NCI-H2029 (cell line): ENCODE measurements at regions not wholly inside any gene's neighbourhood (a gene's known extent, or its start where the extent isn't known, plus 50 kb on each side); places are given as distances from the start of the nearest gene placed in this dataset.

Source experiments
- DNase-seq: peaks from one replicate; lab custom pipeline; 2025; lab: John Stamatoyannopoulos, UW

DNA sequence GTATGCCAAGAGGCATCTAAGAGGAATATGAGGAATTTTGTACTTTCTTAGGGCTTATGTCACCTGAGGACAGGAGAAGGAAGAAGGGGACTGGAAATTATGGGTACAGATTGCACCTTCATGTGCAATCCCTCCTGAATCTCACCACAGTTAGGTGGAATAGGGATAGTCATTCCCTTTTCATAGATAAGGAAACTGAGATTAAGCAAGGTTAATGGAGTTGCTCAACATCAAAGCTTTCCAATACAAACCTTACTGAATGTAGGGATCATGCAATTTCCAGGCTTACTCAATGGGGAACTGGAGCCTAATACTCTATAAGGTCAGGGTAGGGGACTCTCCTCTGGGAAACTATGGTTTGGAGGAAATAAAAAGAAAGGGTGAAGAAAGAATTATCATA, 133.0 kb downstream of the C11orf87 start:
- DNase-seq = no peak

DNA sequence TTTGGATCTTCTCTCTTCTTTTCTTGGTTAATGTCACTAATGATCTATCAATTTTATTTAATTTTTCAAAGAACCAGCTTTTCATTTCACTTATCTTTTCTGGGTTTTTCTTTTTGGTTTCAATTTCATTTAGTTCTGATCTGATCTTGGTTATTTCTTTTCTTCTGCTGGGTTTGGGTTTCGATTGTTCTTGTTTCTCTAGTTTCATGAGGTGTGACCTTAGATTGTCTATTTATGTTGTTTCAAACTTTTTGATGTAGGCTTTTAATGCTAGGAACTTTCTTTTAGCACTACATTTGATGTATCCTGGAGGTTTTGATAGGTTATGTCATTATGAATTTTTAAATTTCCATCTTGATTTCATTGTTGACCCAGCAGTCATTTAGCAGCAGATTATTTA, 142.3 kb downstream of the C11orf87 start:
- no peak for DNase-seq

DNA sequence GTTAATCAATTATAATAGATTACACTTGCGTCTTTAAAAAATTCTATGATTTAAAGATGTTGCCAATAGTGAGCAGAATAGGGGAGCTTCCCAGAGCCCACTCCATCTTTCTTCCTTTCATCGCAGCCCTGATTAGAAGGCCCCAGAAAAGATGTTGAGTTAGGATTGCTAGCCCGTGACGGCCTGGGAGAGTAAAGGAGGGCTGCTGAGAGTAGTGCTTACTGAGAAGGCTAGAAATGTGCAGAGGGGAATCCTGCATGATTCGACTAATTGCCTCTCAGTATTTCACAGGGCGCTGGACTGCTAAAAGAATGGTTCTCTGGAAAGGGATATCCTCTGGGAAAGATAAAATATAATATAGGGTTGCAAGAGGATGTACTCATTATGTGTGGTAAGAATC, 160.5 kb downstream of the C11orf87 start:
- DNase-seq = no peak

DNA sequence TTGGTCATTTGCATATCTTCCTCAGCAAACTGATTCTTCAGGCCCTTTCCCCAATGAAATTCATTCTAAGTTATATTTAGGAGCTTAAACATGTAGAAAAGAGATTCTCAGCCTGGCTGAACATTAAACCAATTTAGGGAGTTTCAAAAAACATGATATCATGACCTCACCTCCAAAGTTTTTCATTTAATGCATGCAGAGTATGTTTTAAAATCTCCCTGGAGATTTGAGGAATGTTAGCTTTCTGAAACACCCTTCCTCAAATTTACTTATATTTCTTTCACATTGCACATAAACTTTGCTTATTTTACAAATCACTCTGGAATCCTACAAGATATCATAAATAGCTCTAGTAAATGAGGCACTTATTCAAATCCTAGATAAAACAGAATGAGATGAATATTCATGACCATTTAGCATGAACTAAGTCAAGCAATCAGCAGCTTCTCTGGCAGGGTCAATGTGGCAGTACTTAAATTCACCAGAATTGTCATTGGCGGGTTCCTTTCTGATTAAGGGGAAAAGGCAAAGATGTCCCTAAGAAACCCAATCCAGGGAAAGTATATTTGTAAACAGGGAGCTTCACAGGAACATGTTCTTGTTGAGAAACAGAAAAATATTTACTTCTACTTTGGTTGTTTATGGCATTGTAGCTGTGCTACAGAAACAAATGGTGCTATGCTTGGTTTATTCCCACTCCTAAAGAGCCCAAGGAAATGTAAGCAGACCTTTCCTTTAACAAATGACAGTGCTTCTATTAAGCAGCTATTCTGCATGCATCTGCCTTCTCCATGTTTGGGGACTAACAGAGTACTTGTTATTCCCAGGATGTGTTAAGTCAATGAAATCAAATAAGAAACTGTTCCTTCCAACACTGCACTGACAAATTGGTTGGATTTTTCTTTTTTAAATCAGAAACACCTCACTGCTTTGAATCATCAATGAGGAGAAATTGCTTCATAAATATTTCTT, 162.3 kb downstream of the C11orf87 start:
- DNase-seq = no peak

DNA sequence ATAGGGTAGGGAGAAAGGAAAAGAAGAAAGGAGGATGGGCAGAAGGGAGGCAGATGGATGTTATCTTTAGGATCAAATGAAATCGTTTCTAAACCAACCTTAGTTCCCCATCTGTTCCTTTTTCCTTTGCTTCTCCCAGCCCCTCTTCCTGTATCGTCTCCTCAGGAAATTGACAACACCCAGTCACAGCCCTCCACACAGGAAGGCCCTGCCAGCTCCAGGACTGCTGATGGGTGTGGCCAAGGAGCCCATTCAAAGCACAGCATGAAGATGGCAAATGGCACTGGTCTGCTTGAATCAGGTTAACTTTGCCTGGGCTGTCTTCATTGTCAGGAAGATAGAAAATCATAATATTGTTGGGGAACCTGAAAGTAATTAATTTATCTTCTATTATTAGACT, 164.8 kb downstream of the C11orf87 start:
- DNase-seq = no peak

DNA sequence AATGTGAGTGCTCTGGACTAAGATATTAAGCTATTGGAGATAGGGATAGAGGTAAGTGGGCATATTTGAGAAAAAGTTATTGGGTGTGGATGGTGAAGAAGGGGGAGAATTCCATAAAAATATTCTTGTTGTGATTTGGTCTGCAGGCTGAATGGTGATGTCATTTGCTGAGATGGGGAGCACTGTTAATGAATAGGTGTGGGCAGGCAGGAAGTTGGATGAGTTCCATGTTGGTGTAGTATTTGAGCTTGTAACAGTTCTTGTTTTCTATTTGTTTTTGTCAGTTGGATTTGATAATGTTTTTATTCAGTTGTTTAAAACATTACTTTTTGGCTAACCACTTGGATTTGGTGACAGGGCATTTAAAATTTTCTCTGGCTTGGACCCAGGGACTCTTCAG, 168.8 kb downstream of the C11orf87 start:
- peak; percentile 1 for DNase-seq

DNA sequence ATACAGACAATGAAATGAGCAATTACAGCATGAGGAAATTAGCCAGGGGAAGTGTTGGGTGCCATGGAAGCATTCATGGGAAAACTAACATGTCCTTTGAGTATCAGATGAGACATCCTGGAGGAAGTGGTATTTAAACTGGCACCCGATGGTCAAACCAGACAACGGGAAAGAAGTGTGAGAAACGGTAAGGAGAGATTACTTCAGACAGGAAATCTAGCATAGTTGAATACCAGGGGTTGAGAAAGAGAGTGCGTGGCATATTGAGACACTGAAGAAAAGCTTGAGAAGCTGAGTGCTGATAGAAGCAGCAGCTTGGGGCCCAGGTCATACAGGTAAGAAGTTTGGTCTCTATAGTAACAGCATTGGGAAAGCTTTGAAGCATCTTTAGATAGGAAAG, 175.3 kb downstream of the C11orf87 start:
- DNase-seq = no peak

DNA sequence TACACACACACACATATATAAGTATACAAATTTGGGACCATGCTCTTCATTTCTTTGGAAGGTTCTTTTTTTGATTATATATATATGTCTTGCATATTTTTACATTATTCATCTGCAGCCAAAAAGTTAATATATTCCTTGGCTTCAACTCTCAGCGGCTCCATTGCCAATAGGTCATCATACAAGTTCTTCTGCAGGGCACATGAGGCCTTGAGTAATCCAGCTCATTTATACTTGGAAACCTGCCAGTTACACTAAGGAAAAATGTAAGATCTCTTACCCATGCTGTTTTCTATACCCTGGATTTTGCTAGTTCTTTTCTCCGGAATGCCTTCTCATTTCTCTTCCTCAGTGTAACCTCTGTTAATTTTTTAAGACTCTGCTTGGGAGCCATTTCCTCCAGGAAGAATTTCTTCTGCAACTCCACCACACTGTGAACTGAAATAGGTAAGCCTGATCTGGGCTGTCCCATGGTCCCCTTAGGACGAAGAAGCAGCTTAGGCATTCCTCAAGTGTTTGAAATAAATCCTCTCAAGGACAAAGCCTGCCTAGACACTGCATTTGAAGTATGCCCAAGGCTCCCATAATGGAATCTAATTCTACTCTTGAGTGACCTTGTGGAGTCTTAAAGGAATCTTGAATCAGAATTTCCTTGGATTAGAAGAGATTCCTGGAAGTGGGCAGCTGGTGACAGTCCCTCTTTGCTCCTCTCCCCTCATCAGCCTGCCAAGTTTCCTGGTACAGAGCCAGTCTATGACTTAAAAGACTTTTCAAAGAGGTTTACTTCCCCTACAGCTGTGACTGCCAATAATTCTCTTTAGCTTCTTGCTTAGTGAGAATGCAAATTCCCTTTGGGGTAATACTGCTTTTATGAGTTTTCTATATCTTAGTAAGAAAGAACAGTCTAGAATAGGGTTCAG, 182.8 kb downstream of the C11orf87 start:
- no peak for DNase-seq

DNA sequence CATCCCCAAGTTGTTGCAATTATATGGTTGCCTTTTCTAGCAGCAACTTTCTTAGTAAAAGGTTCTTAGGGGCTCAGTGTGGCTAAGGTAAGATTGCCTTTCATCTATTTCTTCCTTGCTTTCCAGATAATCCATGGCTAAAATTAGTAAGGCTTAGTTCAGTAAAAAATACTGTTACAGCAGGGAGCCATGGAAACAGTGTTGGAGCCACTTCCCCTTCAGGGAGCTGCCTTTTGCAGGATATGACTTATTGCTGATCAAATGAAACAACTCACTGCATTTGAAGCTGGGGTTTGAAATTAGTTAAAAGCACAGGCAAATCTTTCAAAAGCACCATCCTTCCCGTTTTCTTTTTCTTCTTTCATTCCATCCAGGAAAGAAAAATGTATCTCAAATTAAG, 184.3 kb downstream of the C11orf87 start:
- no peak for DNase-seq

DNA sequence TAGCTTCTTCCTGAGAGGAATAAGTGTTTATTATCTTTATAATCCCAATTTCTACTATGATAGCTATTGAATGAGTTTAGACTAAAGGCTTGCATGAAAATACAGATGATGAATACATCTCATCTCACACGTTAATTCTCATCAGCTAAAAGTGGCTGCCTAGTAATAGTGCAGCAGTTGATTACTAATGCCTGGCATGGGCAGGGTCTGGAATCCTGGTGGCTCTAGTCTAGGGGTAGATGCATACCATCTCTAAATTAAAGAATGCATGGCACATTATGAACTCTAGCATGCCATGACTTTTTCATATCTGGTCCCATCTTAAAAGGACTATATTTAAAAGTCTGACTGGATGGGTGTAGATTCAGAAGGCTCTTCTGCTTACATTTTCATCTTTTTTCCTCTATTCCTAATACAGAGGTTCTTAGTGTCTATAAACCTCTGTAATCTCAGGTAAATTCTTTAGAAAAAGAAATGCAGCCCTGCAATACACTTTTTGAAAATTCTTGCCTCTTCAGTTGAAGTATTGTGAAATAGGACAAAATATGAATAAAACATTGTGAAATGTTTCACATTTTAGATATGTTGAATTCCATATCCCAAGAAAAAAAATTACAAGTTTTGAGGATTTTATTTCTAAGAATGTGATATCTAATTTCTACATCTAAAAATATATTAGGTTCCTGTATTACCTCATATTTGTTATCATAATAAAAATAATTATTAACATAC, 187.6 kb downstream of the C11orf87 start:
- DNase-seq = no peak

DNA sequence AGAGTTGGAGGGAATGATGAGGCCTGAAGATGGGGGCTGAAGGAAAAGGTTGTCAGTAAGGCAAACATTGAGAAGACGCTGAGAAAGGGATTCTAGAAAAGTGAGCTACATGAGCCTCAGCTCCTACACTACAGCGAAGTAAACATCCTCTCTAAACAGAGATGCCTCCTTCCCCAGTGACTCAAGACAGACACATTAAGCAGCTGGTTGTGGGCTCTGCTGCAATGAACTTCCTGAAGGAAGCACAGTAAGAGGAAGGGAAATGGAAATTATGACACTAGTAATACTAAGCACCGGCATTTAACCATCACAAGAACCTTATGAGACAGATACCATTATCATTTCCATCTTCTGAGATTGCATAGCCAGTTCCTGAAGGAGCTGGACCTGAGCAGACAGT, 190.5 kb downstream of the C11orf87 start:
- DNase-seq = no peak

DNA sequence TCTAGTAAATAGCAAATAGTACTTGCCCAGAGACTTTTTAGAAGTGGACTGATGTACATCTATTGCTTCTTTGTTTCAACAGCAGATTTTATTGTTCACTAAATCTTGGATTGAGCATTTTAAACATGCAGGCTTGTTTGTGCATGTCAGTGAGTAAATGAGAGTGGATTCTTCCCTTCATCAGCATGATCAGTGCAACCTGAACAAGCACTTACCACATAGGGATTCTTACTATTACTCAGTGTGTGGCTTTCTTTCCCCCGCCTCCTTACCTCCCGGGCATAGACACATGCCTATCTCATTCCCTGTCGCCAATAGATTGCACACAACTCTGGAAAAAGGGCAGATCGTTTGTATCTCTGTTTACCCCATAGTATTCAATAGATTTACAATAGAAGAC, 197.5 kb downstream of the C11orf87 start:
- DNase-seq = no peak

DNA sequence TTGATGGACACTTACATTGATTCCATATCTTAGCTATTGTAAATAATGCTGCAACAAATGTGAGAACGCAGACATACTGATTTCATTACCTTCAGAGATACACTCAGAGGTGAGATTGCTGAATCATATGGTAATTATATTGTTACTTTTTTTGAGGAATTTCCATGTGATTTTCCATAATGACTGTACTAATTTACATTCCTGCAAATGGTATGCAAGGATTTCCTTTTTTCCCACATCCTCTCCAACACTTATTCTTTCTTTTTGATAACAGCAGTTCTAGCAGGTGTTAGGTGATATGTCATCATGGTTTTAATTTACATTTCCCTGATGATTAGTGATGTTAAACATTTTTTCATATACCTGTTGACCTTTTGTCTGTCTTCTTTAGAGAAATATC, 207.7 kb downstream of the C11orf87 start:
- DNase-seq = no peak

DNA sequence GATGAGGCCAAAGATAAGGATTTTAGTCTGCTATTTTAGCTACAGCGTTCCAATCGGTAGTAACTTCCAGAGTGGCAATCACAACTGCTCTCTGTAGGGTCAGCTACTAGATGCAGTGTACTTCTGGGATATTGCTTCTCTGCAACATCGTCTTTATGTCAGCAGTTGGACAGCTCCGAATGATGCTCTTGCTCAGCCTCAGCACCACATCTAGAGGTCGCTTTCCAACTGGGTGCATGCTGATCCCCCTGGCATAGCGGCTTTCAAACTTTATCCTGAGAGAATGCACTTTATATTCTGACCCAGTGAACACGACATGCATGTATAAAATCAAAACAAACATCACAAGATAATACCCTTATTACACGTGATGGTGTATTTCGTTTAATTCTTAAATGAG, 219.6 kb downstream of the C11orf87 start:
- DNase-seq = no peak

DNA sequence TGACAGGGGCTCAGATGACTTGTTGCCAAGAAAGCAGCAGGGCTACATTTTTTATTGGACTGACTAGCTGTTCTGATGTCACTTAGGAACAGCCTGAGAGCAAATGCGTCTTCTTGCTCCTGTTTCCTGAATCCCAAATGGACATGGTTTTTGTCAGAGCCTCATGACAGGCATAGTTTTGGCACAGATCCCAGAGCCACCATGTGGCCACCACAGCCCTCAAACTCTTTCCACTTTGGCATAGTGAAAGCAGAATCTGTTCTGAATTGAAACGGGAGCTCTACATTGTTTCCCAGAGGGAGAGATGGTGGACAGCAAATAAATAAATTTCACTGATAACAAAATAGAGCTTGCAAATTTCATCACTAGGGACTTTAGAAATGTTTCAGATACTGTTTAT, 222.2 kb downstream of the C11orf87 start:
- DNase-seq = peak; percentile 52

DNA sequence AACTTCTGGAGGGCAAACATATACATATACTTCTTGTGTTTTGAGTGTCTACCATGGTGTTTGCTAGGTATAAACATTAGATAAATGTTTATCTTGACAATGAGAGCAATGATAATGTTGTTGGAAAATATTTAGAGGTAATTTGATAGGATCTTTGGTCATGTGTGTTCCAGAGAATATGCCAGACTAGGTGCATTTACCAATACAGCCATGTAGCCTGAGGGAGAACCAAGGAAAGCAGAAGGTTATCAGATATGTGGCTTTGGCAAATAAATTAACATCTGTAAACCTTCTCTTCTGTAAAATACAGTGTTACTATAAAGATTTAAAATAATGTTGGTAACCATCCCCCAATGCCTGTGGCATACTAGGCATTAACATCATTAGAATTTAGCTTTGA, 226.8 kb downstream of the C11orf87 start:
- no peak for DNase-seq

DNA sequence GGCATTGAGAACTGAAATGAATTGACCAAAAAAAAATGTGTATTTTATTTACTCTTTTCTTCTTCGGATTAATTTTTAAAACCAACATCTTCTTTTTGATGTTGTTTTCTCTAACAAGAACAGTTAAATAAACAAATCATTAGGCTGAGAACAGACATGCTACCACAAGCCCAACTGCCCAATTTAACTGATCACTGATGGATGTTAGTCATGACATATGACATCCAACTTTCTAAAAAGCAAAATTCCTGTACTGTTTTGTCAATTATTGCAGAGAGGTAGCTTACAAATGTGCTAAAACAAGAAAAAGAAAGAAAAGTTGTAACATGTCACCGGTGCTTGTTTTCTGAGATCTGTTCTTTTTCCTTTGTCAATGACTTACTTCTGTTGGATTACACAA, 232.1 kb downstream of the C11orf87 start:
- DNase-seq = no peak

DNA sequence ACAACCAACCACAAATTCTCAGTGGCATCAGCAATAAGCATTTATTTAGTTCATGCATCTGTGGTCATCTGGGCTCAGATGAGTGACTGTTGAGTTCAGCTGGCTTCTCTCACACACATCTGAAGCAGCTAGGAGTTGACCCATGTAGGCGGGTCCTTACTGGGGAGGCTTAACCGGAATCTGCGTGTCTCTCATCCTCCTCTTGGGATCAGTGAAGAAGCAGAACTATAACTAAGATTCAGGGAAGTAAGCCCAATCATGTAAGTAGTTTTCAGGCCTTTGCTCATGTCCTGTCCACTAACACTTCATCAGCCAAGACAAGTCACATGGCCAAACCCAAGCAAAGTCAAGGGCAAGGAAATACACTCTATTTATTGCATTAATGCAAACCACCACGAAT, 236.2 kb downstream of the C11orf87 start:
- no peak for DNase-seq

DNA sequence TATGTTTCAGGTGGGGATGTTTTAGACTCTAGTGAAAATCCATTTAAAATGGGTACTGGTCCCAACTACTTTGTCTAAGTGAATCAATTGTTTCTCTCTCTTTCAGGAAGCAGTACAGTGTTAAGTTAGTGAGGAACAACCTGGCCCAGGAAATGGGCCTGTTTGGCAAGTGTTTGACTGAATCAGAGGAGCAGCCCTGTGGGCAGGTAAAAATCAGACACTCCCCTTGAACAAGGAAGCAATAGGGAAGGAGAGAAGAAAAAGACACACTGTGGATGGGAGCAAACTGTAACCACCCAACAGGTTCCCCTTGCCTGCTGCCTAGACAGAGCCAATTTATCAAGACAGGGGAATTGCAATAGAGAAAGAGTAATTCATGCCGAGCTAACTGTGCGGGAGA, 245.7 kb downstream of the C11orf87 start:
- DNase-seq = no peak

DNA sequence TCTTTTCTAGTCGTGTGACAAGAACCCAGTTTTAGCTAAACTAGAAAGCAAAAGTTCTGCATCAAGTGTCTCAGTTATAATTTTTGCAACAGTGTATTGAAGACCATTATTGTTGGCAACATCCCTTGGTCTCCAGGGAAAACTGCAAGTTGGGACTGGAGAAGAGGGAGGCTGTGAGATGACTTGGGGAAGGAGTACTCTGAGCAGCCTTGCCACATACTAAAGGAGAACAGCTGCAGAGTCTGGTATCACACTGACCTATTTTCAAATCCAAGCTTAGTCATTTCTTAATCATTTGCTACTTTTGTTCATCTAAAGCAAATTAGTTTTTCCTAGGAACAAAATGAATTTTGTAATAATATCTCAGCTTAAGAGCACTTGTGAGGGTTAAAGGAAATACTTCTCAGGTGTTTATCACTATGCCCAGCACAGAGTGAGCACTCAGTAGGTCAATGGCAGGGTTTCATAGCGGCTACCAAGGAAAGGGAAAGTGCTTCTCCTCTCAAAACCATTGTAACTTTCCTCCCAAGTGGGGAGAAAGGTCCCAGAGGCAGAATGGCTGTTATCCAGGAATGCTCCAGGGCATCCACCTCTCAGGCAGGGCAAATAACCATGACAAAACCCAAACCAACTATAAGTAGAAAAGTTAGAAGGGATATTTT, 247.1 kb downstream of the C11orf87 start:
- DNase-seq = no peak

DNA sequence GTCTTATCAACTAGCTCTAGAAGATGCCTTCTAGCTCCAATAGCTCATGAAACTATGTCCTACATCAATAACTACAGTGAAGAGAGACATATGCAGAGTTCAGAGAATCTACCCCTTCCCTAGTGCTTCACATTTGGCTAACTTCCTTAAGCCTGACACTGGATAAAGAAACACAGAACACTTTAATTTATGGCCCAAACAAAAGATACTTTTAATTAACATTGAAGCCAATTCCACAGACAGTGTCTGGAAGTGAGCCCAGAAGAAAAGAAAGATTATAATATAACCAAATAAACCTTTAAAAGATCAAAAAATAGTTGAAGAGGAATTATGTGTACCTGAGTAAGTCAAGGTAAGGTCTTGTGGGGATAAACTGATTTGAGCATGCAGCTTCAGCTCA, 255.2 kb downstream of the C11orf87 start:
- DNase-seq = no peak

DNA sequence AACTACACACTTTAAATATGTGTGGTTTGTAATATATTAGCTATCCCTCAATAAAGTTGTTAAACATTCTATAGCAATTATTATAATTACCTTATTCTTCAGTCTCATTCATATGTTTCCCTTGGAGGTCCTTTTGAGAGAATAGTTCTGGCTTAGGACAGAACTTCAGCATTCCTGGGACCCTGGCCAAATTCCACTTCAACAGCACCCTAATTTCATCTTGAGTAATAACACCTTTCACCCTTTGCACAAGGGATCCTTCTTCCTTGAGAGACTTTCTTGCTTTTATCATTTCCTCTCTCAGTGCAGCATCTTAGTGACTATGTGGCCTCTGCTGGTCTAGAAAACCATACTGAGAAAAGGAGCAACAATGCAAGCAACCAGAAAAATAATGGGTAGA, 255.9 kb downstream of the C11orf87 start:
- DNase-seq = no peak
